GM19468 (cell line): ENCODE measurements at regions not wholly inside any gene's neighbourhood (a gene's known extent, or its start where the extent isn't known, plus 50 kb on each side); places are given as distances from the start of the nearest gene placed in this dataset.

Source experiments
- ATAC-seq: cut with Tn5 transposase; IDR thresholded peaks from one replicate; pipeline ENCODE4 v1.9.1; 2021; ENCODE audit warnings: mild to moderate bottlenecking, moderate library complexity, moderate number of reproducible peaks; ENCODE audit not compliant: unreplicated experiment; ENCODE audit errors: extremely low read depth

DNA sequence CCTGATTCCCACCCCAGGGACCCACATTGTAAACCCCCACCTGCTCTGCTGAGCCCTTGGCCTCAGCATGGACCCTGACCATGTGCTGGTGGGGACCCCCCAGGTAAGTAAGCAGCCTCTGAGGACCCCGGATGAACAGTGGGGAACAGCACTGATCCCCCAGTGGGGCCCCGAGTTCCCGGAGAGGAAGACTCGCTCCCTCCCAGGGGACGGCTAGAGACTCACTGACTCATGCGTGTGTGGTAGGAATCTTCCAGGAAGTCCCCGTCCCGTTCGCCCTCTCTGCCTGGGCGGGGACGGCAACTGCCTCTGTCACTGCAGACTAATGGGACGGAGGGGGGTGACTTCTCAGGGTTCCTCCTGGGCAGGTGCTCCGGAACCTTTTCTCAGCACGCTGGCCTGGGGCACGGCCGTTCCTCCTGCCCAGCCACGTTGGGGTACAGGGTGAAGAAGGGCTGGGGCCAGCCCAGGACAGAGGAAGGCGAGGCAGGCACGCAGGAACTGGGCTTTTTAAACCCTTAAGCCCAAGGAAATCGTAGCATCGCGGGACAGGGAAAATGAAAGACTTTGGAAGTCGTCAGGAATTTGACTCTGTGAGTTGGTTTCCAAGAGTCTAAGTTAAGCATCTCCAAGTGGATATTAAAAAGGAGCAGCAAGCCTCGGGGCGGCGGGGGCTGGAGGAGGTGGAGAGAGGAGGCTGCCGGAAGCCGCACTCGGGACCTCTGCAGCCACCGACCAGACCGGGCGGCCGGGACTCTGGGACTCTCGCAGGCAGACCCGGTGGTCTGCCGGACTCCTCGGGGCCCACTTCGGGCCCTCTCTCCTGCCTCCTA lies 178.7 kb downstream of the SEC14L1 start:
- ATAC-seq: no peak

DNA sequence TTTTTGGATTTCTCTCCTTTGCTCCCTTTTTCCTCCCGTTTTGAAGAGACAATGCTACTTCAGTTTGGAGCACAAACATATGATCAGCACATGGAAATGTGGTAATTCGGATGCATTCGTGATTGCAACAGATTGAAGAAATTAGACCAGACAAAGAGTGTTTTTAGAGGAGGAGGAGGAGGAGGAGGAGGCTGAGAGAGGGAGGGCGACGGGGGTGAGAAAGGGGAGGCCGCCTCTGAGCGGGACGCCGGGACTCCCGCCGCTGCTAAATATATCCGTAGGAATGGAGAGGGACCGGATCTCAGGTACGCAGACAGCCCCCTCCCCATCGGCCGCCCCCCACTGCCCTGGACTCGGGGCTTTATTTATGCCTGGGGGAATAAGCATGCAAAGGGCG lies 179.3 kb downstream of the SEC14L1 start:
- no peak for ATAC-seq

- no peak for ATAC-seq
Measured at GRCh38 chr17:77320485-77321256, 179.9 kb downstream of the SEC14L1 start.

DNA sequence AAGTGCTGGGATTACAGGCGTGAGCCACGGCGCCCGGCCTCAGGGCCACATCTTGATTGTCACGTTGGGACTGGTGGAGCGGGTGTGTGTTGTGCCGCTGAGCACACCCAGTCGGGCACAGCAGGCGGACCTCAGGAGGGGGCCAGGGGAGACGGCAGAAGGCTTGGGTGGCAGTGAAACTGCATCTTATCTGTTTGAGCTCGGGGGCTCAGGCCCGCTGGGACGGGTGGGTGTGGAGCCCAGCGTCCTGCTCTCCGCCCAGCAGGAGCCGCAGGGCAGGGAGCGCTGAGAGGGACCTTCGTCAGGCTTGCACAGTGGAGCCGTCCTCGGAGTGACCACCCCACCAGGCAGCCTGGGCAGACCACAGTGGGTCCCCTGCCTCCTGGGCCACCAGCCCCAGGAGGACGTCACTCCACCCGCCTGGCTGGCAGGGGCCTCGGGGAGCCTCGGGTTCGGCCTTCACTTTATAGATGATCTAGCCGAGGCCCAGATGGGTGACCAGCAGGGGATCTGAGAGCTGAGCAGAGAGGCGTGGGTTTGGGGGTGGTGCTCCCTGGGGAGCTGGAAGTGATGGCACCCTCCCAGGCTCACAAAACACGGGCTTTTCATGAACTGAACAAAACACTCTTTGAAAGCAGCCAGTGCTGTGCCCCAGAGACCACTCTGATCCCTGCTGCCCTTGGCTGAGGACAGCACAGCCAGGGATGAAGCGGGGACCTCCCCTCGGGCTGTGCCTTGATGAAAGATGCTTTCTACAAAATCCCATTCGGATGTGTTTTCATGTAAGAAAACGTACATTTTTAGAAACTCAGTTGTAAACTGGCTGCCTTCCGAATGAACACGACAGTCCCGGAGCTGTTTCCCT lies 181.1 kb downstream of the SEC14L1 start:
- no peak for ATAC-seq

GRCh38 chr17:77322514-77323412 lies 182.0 kb downstream of the SEC14L1 start:
- ATAC-seq: no peak

DNA sequence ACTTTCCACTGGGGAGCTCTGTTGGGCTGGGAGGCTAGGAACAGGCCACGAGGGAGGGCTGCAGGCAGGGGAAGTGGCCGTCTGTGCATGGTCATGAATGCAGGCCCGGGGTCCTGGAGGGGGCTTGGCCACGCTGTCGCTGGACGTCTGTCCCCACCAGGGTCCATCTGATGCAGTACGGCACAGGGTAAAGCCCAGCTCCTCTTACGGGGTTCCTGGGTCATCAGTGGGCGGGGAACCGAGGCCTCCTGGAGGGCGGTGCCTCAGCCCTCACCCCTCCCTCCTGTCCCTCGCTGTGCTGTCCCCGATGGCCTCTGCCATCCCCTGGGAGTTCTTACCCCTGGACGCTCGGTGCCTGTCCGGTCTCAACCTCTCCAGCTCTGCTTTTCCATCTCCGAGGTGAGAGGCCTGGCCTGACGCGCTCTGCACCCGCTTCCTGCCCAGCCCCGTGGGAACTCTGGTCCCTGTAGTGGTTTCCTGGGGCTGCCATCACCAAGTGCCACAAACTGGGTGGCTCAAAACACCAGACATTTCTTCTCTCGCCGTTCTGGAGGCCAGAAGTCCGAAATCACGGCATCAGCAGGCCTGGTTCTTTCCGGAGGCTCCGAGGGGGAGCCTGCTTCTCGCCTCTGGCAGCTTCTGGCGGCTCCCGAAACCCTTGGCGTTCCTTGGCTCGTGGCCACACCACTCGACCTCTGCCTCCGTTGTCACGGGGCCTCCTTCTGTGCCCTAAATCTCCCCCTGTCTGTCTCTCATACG lies 182.8 kb downstream of the SEC14L1 start:
- ATAC-seq: no peak

- ATAC-seq: no peak
Measured at GRCh38 chr17:77324227-77324626, 183.5 kb downstream of the SEC14L1 start.

DNA sequence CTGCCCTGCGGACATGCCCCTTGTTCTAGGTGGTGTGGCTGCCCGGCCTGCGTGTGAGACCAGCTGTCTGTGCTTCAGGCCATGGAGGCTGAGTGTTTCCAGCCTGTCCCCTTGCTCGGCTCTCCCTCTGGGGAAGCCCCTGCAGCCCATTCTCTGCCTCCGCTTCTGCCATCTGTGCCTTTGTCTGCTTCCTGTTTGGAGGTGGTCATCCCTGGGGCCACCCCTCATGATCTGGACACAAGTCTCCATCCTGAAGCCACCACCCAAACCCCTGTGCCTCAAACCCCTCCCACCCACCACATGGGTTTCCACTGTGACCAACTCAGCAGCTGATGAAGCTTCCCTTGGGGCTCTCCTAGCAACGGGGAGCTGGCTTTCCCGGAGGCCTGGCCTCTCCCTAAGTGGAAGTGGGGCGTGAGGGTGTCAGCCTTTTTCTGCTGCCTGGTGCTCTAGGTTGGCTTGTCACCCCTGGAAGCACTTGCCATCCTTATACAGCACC lies 184.9 kb downstream of the SEC14L1 start:
- ATAC-seq: no peak

GRCh38 chr17:77326076-77326591 lies 185.4 kb downstream of the SEC14L1 start:
- ATAC-seq: no peak

DNA sequence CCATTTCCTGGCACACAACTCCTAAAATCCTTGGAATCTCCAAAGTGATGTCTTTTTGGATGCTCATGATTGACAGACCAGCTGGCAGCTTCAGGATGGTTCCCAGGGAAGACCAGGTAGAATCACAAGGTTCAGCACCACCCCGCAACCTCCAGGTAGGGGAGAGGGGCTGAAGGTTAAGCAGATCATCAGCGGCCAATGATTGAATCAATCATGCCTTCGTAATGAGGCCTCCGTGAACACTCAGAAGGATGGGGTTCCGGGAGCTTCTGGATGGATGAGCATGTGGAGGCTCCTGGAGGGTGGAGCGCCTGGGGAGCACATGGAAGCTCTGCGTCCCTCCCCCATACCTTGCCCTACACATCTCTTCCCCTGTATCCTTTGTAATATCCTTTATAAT lies 185.9 kb downstream of the SEC14L1 start:
- no peak for ATAC-seq

DNA sequence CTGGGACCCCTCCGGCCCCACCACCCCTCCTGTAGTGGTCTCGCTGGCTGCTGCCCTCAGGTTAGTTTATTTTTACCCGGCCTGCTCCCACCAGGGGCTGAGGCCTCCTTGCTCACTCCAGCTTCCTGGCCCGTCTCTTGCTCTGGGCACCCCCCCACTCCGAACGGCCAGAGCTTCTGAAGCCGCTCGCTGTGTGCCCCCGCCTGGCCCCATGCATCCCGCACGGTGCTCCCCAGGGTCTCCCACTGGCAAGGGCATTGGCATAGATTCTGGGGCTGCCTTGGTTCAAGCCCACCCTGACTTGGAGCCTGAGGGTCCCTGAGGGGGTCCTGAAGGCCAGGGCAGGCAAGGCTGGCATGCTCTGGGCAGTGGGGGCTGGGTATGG lies 186.4 kb downstream of the SEC14L1 start:
- ATAC-seq: no peak

GRCh38 chr17:77327566-77328464 lies 187.0 kb downstream of the SEC14L1 start:
- no peak for ATAC-seq

- no peak for ATAC-seq
Measured at GRCh38 chr17:77328823-77329740, 188.3 kb downstream of the SEC14L1 start.

GRCh38 chr17:77329741-77330531 lies 189.2 kb downstream of the SEC14L1 start:
- ATAC-seq: no peak

- ATAC-seq: no peak
Measured at GRCh38 chr17:77330602-77331081, 189.9 kb downstream of the SEC14L1 start.
